WI38 (cell line): ENCODE measurements at regions not wholly inside any gene's neighbourhood (a gene's known extent, or its start where the extent isn't known, plus 50 kb on each side); places are given as distances from the start of the nearest gene placed in this dataset.

Experiments
- H3K4me3 ChIP-seq: 2 replicates; pipeline ENCODE4 v1.5.1; 2011; ENCODE audit warnings: low read depth, mild to moderate bottlenecking, control low read depth, low read length
- TF ChIP-seq, protein P1 (sequence below): IDR thresholded peaks from 2 replicates; pipeline ENCODE4 v1.5.1; 2012; ENCODE audit warnings: low read depth, mild to moderate bottlenecking, control low read depth, low read length

DNA sequence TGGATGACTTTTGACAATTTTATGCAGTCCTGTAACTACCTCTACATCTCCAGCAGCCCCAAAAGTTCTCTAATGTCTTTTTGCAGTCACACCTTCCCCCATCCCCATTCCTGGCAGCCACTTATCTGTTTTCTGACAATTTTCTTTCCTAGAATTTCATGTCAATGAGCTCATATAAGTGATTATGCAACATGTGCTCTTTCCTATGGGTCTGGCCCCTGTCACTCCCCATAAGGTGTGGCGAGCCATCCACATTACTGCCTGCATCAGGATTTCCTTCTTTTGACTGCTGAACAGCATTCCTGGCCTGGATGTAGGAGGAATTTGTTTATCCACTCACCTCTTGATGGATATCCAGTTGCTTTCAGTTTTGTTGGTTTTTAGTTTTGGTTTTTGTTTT is 146.7 kb upstream of the MGMT start:
- H3K4me3 ChIP-seq, result no peak overlapping the region
- TF ChIP-seq, protein P1, sequence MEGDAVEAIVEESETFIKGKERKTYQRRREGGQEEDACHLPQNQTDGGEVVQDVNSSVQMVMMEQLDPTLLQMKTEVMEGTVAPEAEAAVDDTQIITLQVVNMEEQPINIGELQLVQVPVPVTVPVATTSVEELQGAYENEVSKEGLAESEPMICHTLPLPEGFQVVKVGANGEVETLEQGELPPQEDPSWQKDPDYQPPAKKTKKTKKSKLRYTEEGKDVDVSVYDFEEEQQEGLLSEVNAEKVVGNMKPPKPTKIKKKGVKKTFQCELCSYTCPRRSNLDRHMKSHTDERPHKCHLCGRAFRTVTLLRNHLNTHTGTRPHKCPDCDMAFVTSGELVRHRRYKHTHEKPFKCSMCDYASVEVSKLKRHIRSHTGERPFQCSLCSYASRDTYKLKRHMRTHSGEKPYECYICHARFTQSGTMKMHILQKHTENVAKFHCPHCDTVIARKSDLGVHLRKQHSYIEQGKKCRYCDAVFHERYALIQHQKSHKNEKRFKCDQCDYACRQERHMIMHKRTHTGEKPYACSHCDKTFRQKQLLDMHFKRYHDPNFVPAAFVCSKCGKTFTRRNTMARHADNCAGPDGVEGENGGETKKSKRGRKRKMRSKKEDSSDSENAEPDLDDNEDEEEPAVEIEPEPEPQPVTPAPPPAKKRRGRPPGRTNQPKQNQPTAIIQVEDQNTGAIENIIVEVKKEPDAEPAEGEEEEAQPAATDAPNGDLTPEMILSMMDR, result no peak

GRCh38 chr10:129321727-129322126 is 145.3 kb upstream of the MGMT start:
- H3K4me3 ChIP-seq, result no peak overlapping the region
- TF ChIP-seq, protein P1, result no peak

DNA sequence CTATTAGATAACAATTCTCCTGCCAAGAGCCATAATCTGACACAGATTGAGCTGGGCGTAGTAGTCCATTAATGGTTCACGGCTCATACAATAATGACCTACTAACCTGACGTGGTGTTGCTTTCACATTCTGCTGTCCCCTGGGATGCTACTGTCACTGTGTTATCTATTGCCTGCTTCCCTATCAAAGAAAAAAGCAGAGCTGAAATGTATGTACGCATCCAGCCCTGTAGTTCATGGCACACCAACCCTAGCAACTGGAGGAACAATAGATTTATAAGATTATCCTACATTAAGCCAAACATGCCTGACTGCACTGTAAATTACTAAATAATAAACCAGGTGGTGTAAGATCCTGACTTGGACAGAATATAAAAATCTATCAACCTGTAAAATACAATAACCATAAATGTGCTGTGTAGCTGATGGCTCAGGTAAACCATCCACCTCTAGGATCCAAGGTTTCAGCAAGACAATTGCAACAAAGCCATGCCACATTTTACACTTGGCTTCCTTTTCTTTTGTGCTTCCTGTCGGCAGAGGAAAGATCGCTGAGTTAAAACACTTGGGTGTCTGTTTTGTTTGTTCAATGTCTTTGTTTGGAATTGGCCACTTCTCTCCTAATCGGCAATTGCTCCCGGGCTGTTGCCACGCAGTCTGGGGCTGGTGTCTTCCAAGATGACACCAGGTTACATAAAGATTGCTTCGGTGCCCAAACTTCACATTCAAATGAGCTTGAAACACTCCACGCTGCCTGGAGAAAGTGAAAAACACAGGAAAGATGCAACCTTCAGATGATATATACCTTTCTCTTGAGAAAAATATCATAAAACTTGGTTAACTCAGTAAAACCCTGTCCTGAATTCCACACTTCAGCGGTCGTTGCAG is 143.9 kb upstream of the MGMT start:
- no peak overlapping the region for H3K4me3 ChIP-seq
- TF ChIP-seq, protein P1, result no peak

- TF ChIP-seq, protein P1, result no peak
- no peak overlapping the region for H3K4me3 ChIP-seq
Observed at GRCh38 chr10:129323879-129324278, 143.2 kb upstream of the MGMT start.

DNA sequence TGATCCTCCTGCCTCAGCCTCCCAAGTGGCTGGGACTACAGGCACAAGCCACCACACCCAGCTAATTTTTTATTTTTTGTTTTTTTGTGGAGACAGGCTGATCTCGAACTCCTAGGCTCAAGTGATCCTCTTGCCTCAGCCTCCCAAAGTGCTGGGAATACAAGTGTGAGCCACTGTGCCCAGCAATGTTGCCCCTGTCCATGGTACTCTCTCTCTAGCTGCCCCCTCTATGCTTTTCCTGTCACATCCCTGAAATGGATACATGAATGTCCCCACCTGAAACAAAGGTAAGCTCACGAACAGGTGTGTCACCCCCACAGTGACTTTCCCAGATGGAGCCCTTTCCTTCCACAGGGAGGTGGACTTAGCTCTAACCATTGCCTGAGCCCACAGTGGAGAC is 141.1 kb upstream of the MGMT start:
- TF ChIP-seq, protein P1, result no peak

DNA sequence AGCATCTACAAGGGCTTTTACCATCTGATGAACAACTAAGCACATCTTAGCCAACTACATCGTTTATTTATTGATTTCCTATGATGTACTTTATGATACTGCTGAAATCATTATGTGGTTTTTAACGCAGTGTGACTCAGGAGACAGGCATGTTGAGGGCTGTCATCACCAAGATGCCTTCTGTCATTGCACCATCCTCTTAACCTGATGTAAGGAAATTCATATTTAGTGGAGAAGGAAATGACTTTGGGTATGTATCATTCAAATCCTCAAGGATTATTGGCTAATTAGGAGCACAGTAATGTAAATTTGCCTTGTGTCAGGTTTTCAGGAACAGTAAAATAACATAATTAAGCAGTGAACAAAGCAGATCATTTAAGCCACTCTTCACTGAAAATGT is 138.5 kb upstream of the MGMT start:
- TF ChIP-seq, protein P1, result no peak
- no peak overlapping the region for H3K4me3 ChIP-seq

More for the DNA sequence above, 141.1 kb upstream of the MGMT start:
- H3K4me3 ChIP-seq, result no peak overlapping the region

DNA sequence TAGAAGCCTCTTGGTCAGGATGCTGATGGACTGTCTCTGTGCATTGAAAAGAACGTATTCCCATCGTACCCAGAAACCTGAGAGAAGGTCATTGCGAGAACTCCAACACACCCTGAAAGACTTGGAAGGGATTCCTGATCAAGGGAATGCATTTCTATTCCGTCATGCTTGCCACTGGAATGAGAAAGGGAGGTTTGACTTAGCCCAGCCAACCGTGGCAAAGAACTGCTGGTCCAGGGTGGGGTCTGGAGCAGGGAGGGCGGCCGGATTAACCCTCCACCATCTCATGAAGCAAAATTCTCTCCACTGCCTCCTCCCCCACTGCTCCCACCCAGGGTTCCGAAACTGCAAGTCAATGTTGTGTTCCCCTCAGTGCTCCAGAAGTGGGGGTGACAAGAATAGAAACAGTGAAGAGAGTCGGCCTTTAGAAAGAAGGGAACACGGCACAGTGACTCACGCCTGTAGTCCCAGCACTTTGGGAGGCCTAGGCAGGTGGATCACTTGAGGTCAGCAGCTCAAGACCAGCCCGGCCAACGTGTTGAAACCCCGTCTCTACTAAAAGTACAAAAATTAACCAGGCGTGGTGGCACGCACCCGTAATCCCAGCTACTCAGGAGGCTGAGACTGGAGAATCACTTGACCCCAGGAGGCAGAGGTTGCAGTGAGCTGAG is 137.5 kb upstream of the MGMT start:
- H3K4me3 ChIP-seq, result no peak overlapping the region
- TF ChIP-seq, protein P1, result no peak
